ENCODE measurements at regions not wholly inside any gene's neighbourhood (a gene's known extent, or its start where the extent isn't known, plus 50 kb on each side); places are given as distances from the start of the nearest gene placed in this dataset.
A peak's percentile ranks its signal among the peaks of the same experiment; 100 is the strongest.

GRCh38 chr12:19869413-19869812 is 430.1 kb downstream of the AEBP2 start:
- no peak overlapping the region for H3K27ac ChIP-seq (ENCODE audit: insufficient read depth, low read length)
- H3K4me2 ChIP-seq (ENCODE audit: extremely low read depth, insufficient read depth, low read length): no peak overlapping the region
- H3K4me1 ChIP-seq (ENCODE audit: control insufficient read depth, extremely low read depth, insufficient read depth, low read length): no peaks in the 10 kb centered on the region
- H3K9me3 ChIP-seq (ENCODE audit: control insufficient read depth, insufficient read depth, low read depth, low read length): no peaks in the 10 kb centered on the region
- DNase-seq (ENCODE audit: low read depth in 2 of 2): peak in 1 of 2 donors; percentile 83
- no peaks in the 10 kb centered on the region for H3K27me3 ChIP-seq (ENCODE audit: control insufficient read depth, insufficient read depth, low read length)
- no peaks in the 10 kb centered on the region for H3K36me3 ChIP-seq (ENCODE audit: control insufficient read depth, insufficient read depth, low read length)
- H3K4me3 ChIP-seq (replicated peaks in 1 of 4; ENCODE audit: control extremely low read depth in 1 of 4, insufficient read depth in 1 of 4, low read depth in 3 of 4, low read length in 4 of 4): no peak overlapping the region
- H2AFZ ChIP-seq (ENCODE audit: low read length): no peak overlapping the region
- TF ChIP-seq EZH2 (IDR thresholded peaks at IDR 0.05; ENCODE audit: low read length, missing control alignments) (no peak), CTCF (conservative IDR thresholded peaks at IDR 0.05 in 1 of 2, IDR thresholded peaks at IDR 0.05 in 1 of 2; ENCODE audit: low read depth in 1 of 2, low read length in 2 of 2) (no peak)
- no peaks in the 10 kb centered on the region for H4K20me1 ChIP-seq (ENCODE audit: control insufficient read depth, extremely low read depth, insufficient read depth, low read length)
- no peak overlapping the region for H3K9ac ChIP-seq (ENCODE audit: insufficient read depth, low read length)
- H3K79me2 ChIP-seq (ENCODE audit: control insufficient read depth, insufficient read depth, low read length): no peaks in the 10 kb centered on the region

GRCh38 chr12:19872621-19873540 is 433.6 kb downstream of the AEBP2 start:
- DNase-seq (ENCODE audit: low read depth in 2 of 2): no peak
- Histone ChIP-seq H4K20me1 (ENCODE audit: control insufficient read depth, extremely low read depth, insufficient read depth, low read length) (no peaks in the 10 kb centered on the region), H3K79me2 (ENCODE audit: control insufficient read depth, insufficient read depth, low read length) (no peaks in the 10 kb centered on the region), H3K9me3 (ENCODE audit: control insufficient read depth, insufficient read depth, low read depth, low read length) (no peaks in the 10 kb centered on the region), H3K4me1 (ENCODE audit: control insufficient read depth, extremely low read depth, insufficient read depth, low read length) (no peaks in the 10 kb centered on the region), H2AFZ (ENCODE audit: low read length) (no peak overlapping the region), H3K27me3 (ENCODE audit: control insufficient read depth, insufficient read depth, low read length) (no peaks in the 10 kb centered on the region), H3K9ac (ENCODE audit: insufficient read depth, low read length) (no peak overlapping the region), H3K27ac (ENCODE audit: insufficient read depth, low read length) (no peak overlapping the region), H3K36me3 (ENCODE audit: control insufficient read depth, insufficient read depth, low read length) (no peaks in the 10 kb centered on the region), H3K4me3 (replicated peaks in 1 of 4; ENCODE audit: control extremely low read depth in 1 of 4, insufficient read depth in 1 of 4, low read depth in 3 of 4, low read length in 4 of 4) (no peak overlapping the region), H3K4me2 (ENCODE audit: extremely low read depth, insufficient read depth, low read length) (no peak overlapping the region)
- TF ChIP-seq EZH2 (IDR thresholded peaks at IDR 0.05; ENCODE audit: low read length, missing control alignments) (no peak), CTCF (conservative IDR thresholded peaks at IDR 0.05 in 1 of 2, IDR thresholded peaks at IDR 0.05 in 1 of 2; ENCODE audit: low read depth in 1 of 2, low read length in 2 of 2) (no peak)

- Histone ChIP-seq H3K9ac (ENCODE audit: insufficient read depth, low read length) (no peak overlapping the region), H3K27me3 (ENCODE audit: control insufficient read depth, insufficient read depth, low read length) (no peaks in the 10 kb centered on the region), H3K4me2 (ENCODE audit: extremely low read depth, insufficient read depth, low read length) (no peak overlapping the region), H3K4me3 (replicated peaks in 1 of 4; ENCODE audit: control extremely low read depth in 1 of 4, insufficient read depth in 1 of 4, low read depth in 3 of 4, low read length in 4 of 4) (no peak overlapping the region), H3K36me3 (ENCODE audit: control insufficient read depth, insufficient read depth, low read length) (no peaks in the 10 kb centered on the region), H3K9me3 (ENCODE audit: control insufficient read depth, insufficient read depth, low read depth, low read length) (no peaks in the 10 kb centered on the region), H4K20me1 (ENCODE audit: control insufficient read depth, extremely low read depth, insufficient read depth, low read length) (no peaks in the 10 kb centered on the region), H3K27ac (ENCODE audit: insufficient read depth, low read length) (no peak overlapping the region), H3K4me1 (ENCODE audit: control insufficient read depth, extremely low read depth, insufficient read depth, low read length) (no peaks in the 10 kb centered on the region), H2AFZ (ENCODE audit: low read length) (no peak overlapping the region), H3K79me2 (ENCODE audit: control insufficient read depth, insufficient read depth, low read length) (no peaks in the 10 kb centered on the region)
- no peak for TF ChIP-seq CTCF (conservative IDR thresholded peaks at IDR 0.05 in 1 of 2, IDR thresholded peaks at IDR 0.05 in 1 of 2; ENCODE audit: low read depth in 1 of 2, low read length in 2 of 2)
- TF ChIP-seq EZH2 (IDR thresholded peaks at IDR 0.05; ENCODE audit: low read length, missing control alignments): no peak
- DNase-seq (ENCODE audit: low read depth in 2 of 2): no peak
These were observed 440.8 kb downstream of the AEBP2 start for GRCh38 chr12:19880076-19880475.

All from fibroblast of lung (primary cell).